HG02943 (cell line): ENCODE measurements at regions not wholly inside any gene's neighbourhood (a gene's known extent, or its start where the extent isn't known, plus 50 kb on each side); places are given as distances from the start of the nearest gene placed in this dataset.
"Not testable (repeated sequence)": the region's sequence is repeated elsewhere in the genome, so short reads cannot be mapped to it uniquely, and the experiment has no call there.

Experiments
- ATAC-seq: cut with Tn5 transposase; IDR thresholded peaks from one replicate; pipeline ENCODE4 v1.9.1; 2021; ENCODE audit warnings: mild to moderate bottlenecking, low read depth, moderate library complexity; ENCODE audit not compliant: unreplicated experiment

GRCh38 chr13:66154976-66155375 lies 1075.2 kb downstream of the PCDH9 start:
- no peak for ATAC-seq

- no peak for ATAC-seq
Measured at GRCh38 chr13:66154354-66154753, 1075.8 kb downstream of the PCDH9 start.

- ATAC-seq: no peak
Measured at GRCh38 chr13:66152596-66152995, 1077.5 kb downstream of the PCDH9 start.

GRCh38 chr13:66144357-66144756 lies 1085.8 kb downstream of the PCDH9 start:
- not testable (repeated sequence) for ATAC-seq

DNA sequence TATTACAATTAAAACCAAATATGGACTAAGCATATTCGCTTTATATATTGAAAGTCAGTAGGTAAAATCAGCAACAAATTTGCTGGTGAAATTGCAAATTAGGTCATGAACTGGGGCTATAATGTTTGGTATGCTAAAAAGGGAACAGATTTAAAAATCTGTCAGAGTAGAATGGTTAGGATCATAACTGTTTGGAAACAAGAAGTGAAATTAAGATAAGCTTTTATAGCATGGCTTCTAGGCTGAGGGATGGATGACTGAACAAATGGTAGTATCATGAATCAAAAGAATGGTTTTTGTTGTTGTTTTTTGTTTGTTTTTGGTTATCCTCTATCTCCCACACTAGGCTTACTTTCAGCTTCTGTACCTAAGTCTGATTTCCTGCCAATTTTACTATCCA lies 1090.4 kb downstream of the PCDH9 start:
- ATAC-seq: no peak

DNA sequence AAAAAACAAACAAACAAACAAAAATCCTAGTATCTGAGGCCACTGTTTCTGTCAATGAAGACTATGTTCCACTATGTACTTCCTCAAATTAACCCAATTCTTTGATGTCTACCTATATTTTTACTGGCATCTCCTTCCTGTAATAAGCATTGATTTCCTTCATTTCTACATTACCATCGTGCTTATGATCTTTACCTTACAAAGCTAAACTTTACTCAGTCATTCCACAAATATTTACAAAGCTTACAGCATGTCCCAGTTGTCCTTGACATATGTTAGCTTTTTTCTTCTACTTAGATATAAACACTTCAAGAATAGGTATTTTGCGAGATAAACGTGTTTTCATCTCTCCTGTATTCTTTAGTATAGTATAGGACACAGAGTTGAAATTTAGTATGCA lies 1090.9 kb downstream of the PCDH9 start:
- no peak for ATAC-seq

DNA sequence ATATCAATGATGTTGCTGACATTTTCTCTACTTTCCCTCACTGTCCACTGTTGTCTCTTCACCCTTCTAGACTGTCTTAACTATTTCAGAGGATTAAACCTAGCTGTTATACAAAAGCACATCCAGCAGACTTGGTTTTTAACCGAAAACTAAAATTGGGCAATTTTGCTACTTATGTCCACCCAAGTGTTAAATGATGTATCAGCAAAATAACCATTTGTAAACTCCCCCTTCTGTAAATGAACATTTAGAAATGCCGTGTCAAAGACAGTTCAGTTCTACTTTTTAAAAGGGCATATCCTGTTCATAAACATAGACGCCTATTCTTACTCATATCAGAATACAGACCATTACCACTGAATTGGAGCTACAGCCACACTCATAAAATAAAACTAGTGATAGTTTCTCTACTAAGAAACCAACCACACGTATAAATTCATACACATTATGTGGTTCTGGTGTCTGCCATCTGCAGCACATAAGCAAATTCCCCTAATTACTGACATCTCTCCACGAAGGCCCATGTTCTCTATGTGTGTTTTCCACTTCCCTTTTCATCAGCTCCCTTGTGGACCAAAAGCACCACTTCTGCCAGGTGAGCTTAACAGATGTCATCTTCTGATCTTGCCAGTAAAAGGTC lies 1091.8 kb downstream of the PCDH9 start:
- peak; percentile 95 for ATAC-seq

- ATAC-seq: no peak
Measured at GRCh38 chr13:66137384-66137783, 1092.8 kb downstream of the PCDH9 start.

- peak; percentile 93 for ATAC-seq
Measured at GRCh38 chr13:66128692-66129269, 1101.4 kb downstream of the PCDH9 start.

DNA sequence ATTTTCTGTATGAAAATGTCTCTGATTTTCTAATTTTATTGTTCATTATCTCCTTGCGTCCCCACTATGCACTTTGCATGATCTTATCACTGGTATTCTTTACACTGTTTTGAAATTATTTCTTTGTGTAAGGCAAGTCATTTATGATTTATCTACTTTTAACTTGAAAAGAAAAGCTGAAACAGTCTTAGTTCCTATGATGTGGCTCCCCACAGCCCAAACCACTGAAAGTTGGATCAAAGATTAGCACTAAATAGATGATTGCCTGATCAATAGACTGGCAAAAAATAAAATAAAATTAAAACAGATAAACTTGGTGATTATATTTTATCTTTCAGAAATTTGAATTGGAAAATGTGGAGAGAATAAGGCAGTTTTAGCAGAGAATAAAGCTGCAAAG lies 1101.9 kb downstream of the PCDH9 start:
- ATAC-seq: peak; percentile 38

DNA sequence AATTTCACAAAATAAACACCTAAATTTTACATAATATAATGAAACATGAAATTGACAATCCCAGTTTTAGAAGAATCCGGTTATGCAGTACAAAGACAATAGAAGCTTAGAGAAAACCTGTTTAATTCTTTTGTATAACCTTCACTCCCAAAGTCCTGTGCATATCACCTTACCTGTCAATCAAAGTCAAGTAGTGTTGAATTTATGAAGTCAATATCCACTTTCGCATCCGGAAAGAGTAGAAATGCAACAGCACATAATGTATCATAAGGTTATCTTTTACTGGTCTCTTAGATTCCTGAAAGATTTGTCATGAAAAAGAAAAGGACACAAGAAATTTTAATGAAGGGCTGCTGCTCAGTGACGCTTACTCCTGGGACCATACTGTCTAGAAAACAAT lies 1112.6 kb downstream of the PCDH9 start:
- no peak for ATAC-seq

GRCh38 chr13:66113882-66114526 lies 1116.1 kb downstream of the PCDH9 start:
- no peak for ATAC-seq

DNA sequence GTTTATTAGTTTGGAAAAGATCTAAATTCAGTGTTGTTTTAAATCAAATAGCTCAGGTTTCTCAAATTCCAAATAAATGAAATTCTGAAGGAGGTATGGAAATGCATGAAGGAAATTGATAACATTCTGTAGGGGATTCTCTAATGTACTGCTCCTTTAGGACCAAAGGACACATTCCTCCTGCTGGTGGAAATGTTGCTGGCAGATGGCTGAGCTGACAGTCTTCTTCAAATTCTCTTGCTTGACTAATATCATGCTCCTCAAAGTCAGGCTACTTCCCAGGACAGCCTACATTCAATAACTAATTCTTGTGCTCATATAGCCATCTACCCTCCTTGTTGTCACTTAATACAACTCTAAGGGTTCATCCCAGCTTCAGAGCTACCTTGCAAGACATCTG lies 1118.5 kb downstream of the PCDH9 start:
- ATAC-seq: no peak

DNA sequence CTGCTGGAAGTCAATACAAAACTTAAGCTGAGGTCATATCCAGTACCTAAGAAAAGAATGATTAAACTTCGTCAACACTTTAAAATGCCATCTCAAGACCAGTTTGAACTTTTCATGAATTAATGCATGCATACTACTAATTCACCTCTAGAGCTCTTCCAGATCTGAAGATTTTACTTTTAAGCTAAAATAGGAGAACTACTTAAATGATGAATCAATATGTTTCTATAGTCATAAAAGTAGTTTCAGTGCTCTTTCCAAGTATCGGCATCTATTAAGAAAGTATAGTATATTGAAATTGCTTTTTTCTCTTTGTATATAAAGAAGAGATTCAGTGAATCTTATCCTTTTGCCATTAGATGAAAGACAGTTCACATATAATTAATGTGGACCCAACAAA lies 1123.9 kb downstream of the PCDH9 start:
- ATAC-seq: no peak

DNA sequence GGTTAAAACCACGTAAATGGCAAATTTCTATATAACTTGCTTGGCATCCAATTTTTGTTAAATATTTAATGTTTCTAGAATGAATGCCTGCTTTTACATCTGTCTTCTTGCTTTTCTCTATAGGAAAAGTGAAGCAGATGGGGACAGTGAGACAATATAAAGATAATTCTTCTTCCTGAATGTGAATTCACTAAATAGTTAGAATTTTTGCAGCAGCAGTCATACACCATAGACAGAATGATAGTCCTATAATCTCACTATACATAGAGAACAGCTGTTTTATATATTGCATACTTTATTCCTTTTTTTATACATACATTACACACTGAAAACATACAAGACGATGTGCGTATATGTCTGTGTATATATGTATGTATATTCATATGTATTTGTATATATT lies 1127.3 kb downstream of the PCDH9 start:
- ATAC-seq: no peak

DNA sequence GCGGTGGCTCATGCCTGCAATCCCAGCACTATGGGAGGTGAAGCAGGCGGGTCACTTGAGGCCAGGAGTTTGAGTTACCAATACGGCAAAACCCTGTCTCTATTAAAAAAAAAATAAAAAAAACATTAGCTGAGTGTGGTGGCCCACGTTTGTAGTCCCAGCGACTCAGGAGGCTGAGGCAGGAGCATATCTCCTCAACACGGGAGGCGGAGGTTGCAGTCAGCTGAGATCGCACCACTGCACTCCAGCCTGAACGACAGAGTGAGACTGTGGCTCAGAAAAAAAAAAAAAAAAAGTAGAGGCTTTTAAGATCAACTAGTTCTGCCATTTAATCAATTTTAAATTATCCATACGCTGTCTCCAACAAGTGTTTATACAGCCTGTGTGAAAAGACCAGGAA lies 1130.3 kb downstream of the PCDH9 start:
- no peak for ATAC-seq

- no peak for ATAC-seq
Measured at GRCh38 chr13:66098931-66099628, 1131.1 kb downstream of the PCDH9 start.

DNA sequence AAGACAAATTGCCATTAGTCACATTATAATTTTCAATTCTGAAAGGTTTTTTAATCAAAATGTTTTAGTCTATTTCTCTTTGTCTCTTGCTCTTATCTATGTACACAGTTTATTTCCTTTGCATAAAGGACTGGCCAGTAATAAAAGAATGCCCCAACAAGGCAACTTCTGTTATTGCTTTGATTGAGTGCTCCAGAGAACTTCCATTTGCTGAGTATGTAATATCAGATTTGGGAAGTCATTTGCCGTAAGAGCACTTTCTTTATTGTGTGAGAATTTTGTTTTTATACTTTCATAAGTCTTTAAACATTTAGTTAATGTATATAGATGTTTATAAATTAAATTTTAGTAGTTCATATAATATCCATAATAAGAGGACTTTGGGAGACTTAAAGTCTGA lies 1140.4 kb downstream of the PCDH9 start:
- no peak for ATAC-seq

- ATAC-seq: peak; percentile 66
Measured at GRCh38 chr13:66087269-66087710, 1142.8 kb downstream of the PCDH9 start.

DNA sequence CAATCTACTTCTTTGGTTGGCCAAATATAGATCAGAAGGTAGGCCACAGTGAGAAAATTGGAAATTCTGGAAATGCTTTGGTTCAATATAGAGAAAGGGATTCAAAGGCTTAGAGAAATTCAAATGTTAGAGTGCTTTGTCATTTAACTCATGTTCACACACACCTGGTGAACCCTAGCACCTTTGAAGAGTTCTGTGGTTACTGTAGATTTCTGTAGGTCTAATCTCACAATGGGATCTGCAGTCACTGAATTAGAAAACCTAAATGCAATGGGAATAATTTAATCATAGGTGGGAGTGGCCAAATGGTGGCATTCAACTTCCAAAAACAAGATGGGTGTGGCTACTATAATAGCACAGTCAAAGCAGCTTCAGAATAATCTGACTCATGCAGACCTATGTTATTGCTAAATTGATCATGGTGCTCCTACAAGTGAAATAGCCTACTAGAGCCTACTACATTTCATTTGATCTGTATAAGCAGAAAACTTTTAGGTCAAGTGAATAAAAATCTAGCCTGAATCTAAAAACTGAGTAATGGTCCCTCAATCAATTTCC lies 1152.9 kb downstream of the PCDH9 start:
- ATAC-seq: no peak

DNA sequence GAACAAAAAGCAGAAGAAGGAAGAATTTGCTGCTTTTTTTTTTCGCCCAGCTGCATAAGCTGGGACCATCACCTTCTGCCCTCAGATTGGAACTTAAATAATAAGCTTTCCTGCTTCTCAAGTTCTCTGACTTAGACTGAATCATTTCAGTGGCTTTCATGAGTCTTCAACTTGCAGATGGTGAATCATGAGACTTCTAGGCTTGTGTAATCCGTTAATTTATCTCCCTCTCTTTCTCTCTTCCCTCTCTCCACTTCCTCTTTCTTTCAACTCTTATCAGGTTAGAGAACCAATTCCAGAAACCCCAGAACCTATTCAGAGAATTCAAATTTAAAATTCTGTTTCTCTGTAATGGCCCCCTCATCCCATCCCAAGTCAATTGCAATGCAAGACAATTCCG lies 1153.7 kb downstream of the PCDH9 start:
- ATAC-seq: no peak
